GM21737 (cell line): ENCODE measurements at regions not wholly inside any gene's neighbourhood (a gene's known extent, or its start where the extent isn't known, plus 50 kb on each side); places are given as distances from the start of the nearest gene placed in this dataset.
"Not testable (repeated sequence)": the region's sequence is repeated elsewhere in the genome, so short reads cannot be mapped to it uniquely, and the experiment has no call there.

Source experiments
- ATAC-seq: cut with Tn5 transposase; IDR thresholded peaks from one replicate; pipeline ENCODE4 v1.9.1; 2021; ENCODE audit warnings: mild to moderate bottlenecking, moderate library complexity; ENCODE audit not compliant: unreplicated experiment

DNA sequence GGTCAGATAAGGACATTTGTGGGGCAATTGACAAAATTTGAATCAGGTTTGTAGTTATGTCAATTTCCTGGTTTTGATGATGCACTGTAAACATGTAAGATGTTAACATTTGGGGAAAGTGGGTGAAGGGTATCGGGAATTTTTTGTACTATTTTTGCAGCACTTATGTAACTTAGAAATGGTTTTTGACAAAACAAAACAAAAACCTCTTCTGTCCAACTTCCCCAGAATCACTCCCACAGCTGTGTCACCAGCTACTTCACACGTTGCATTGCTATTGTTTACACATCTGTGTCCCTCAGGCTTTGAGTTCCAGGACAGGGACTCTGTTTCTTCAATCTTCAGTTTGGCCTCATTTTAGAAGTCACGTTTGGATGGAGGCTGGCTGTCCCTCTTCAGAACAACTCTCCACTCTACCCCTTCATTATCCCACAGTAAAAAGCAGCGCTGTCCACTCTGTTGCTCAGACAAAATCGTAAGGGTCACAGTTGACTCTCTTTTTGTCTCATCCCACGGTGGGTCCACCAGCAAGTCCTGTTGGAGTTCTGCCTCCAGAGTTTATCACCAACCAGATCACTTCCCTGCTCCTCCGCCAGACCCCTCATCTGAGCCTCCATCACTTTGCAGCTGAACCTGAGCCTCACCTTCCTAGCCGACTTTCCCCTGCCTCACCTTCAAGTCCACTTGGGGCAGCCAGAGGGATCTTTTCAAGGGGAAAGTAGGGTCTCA lies 63.2 kb downstream of the NENF start:
- no peak for ATAC-seq

DNA sequence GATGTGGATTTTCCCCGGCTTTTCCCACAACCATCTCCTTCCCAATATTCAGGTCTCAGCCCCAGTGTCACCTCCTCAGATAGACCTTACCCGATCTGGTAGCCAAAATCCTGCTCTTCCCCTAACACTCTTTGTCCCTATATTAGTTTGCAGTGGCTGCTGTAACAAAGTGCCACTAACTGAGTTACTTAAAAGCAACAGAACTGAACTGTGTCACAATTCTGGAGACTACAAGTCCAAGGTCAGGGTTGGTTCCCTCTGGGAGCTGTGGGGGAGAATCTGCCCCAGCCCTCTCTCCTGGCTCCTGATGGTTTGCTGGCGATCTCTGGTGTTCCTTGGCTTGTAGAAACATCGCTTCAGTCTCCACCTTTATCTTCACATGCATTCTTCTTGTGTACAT lies 64.0 kb downstream of the NENF start:
- no peak for ATAC-seq

DNA sequence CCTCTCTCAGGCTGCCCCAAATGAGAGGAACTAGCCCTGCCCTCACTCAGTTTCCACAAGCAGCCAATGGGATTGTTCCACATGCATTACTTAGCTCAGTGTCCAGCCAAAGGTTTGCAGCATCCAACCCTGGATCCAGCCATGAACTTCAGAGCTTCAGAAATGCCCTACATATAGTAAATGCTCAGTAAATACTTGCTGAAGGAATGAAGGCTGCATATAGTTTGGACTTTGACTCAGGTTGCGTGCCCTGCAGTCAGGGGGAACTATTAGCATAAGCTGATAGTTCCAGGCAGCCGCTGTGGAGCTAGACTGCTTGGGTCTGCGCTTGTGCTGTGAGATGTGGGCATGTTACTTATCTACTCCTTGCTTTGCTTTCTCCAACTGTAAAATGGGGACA lies 64.8 kb downstream of the NENF start:
- no peak for ATAC-seq

DNA sequence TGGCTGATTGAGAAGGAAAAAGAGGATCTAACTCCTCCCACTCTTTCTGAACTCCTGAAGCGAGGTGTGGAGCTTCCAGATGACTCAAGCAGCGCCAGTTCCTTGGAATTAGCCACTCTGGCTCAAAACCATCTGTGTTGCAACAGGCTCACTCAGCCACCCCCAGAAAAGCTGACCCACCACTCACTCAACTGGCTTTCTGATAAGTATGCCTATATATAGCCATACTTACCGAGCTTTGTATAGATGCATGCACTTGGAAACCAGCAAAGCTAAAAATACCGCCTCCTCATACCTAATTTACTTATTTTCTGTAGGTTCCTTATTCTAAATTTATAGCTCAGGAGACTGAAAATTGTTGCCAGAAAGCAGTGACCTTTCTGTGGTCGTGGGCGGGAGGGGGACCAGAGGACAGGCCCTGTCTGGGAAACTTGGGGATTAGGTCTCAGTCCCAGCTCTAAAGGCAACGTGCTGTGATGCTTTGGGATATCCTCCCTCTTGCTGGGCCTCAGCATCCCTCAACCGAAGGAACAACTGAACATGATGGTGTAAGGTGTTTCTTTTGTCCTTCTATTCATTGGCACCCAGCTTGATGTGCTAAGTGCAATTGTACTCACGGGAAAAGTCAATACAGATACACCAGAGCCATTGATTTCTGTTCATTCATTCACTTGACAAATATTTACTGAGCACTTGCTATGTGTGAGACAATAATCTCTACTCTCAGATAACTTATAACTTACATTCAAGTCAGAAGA lies 65.7 kb downstream of the NENF start:
- ATAC-seq: no peak

DNA sequence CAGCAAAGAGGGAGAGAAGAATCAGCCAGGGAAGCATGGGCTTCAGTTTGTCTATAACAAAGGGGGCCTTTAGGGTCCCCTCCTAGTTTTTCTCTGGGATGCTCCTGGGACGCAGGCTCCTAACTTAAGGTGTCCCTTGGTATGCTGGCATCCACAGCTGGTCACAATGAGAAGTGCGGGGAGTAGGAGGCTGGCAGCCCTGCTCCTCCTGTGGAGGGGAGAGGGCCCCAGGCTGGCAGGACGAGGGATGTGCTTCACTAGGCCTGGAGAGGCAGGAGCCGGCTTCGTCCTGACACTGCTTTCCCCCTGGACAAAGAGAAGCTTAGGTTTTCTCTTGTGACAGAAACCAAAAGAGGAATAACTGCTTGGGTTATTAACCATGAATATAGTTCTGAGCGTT lies 67.6 kb downstream of the NENF start:
- ATAC-seq: no peak

DNA sequence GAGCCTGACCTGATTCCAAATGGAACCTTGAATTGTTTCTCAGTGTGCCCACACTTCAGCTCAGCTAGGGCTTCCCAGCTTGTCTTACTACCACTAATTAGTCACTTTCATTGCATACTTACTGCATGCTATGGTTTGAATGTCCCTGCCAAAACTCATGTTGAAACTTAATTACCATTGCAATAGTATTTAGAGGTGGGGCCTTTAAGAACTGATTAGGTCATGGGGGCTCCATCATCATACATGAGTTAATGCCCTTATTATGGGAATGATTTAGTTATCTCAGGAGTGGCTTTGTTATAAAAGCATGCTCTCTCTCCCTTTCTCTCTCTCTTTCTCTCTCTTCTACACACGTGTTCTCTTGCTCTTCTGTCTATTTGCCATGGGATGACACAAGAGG lies 68.3 kb downstream of the NENF start:
- ATAC-seq: no peak

DNA sequence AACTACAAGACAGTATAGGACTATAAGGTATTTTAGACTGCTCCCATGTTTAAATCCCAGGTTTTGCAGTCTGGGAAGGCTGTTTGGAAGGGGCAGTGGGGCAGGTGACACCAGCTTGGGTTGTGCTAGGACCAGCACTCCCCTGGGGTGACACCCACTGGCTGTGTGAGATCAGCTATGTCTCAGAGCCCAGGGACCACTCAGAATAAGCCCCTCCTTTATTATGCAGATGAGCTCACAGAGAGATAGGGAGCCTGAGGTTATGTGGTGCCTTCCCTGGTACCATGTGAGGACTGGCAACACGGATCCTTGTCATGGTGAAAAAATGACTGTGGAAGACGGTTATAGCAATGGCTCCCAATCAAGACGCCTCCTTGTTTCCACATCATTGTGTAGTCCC lies 71.0 kb downstream of the NENF start:
- no peak for ATAC-seq

DNA sequence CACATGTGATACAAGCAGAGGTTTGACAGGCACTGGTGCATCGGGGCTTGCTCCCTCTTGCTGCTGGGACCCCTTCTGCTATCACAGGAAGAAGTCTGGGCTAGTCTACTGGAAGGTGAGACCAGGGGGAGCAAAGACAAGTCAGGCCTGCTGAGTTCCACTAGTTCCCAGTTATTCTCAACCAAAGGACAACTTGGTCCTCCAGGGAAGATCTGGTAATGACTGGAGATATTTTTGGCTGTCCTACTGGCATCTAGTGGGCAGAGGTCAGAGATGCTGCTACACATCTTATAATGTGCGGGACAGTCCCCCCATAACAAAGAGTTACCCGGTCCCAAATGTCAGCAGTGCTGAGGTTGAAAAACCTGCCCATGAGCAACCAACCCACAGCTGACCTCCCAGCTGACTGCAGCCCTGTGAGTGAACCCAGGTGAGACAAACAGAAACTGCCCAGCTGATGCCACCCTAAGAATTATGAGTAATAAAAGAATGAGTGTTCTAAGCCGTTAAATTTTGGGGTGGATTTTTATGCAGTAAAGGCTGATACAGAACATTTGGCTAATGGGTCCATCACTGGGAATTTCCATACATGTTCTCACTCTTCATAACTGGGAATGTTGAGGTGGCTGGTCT lies 71.6 kb downstream of the NENF start:
- ATAC-seq: no peak

DNA sequence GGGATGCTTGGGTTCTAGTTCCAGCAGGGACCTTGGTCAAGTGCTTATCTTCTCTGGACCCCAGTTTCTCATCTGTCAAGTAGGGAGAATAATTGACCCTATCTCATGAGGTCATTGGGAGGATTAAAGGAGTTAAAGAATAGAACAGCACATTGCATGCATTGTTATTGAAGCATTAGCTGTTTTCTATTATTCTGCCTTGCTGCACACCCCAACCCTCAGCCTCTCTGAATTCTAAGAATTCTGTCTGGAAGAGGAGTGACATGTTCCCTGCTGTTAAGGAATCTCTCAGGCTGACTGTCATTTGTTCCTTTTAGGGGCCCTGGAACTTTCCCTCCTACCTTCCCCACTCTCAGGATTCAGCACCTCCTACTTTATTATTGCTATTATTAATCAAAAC lies 73.9 kb downstream of the NENF start:
- ATAC-seq: no peak

DNA sequence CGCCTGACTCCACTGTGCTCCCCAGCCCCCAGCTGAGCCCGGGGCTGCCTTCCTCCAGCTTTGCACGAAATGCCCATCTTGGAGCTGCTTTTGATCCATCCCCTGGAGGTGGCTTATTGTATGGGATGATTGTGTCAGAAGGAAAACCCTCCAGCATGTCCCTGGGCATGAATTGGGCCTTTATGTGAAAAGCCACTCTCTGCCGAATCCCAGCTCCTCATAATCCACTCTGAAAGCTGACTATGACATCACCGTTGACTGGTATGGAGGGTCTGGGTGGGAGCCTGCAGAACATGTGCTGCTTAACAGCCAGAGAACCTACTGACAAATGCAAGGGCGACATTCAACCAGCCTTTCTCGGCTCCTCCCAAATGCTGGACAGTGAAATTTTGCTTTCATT lies 74.6 kb downstream of the NENF start:
- ATAC-seq: no peak

DNA sequence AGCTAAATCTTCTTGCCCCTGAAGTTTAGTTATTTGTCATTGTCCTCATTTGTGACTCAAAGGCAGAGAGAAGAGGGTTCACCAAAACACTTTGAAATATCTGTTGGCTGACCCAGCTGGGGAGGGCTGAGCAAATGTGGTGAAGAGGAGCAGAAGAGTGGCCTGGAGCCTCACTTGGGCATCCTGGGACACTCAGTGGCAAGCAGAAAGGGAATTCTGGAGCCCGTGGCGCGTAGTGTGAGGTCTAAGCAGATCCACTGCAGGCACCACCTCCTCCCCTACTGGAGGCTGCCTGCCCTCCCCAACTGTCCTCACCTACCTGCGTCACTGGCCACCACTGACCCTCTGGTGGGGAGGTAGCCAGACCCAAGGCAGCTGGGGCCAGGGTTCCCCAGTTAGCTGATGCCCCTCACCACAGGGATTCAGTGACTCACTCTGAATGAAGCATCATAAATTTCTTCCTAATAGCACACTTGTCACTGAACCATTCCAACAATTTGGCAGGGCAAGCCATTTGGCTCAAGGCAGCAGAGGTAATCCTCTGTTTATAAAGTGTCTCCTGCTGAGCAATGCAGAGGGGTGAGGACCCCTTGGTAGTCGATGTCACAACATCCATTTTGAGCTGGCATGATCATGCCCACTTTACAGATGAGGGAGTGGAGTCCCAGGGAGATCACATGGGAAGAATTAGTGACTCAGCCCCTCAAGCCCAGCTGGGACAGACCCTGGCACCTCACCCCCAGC lies 80.3 kb downstream of the NENF start:
- no peak for ATAC-seq

DNA sequence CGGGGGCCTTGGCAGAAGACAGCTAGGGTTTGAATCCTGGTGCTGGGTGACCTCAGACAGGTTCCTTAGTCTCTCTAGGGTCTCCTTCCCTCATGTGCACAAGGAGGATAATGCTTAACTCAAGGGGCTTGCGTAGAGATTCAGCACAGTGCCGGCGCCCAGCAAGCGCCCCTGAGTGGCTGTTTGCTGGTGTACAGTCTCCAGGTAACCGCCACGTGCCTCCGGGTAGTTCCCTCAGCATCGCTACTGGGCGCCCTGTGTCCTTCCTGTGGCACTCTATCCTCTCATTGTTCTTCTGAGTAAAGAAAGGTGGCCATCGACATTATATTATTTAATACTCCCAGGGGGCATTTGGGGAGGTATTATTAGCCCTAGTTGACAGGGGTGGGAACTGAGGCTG lies 80.9 kb downstream of the NENF start:
- no peak for ATAC-seq

DNA sequence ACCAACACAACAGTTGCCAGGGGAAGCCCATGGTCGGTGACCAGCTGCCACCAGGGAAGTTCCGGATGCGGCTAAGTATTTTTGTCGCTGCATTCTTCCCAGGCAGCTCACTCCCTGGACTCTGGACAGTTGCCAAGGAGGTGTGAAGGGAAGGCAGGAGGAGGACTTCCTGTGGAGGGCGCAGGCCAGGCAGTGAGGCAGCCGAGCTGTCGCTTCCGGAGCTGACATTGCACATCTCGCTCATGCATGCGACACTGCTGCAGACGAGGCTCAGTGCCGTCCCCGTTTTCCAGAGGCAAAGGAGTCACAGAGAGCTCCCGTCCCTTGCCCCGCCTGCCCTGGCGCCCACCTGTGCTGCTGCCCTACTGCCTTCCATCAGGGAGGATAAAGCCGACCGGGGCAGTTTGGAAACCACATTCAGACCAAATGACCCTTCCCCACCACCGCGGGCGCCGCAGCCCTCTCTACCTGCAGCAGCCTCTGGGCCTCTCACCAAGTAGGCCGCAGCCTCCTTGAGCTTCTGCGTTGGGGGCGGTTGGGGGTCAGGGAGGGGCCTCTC lies 81.4 kb downstream of the NENF start:
- ATAC-seq: no peak

DNA sequence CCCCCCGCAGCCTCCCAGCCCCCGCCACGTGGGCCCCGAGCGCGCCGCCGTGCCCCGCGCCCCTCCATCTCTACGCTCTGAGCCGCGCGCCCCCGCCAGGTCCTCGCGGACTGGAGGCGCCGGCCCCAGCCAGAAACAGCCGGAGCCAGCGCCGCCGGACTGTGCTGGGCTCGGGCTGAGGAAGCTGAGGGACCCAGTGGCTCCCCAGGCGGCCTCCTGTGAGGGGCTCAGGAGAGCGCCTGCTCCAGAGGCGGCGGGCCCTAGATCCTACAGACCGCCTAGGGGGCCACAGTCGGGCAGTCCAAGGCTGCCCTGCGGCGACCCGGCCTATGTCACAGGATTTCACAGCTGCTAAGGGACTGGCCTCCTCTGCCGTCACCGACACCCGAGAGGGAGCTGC lies 82.1 kb downstream of the NENF start:
- ATAC-seq: no peak

DNA sequence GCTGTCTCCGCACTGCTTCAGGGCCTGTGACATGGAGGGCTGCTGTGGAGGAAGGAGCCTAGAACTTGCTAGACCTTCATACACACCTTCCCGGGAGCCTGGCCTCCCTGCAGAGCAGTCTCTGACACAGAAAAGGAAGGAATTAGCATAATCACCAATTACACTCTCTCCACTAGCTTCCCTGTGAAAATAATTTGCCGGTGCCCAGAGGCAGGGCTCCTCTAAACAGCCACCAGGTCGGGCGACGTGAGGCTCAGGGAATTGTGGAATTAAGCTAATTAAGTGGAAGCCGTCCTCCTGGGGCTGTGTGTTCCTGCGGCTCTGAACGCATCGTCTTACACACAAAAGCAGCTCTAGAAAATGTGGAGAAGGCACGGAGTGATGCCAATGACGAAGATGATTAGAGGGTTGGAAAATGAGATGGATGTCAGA lies 82.6 kb downstream of the NENF start:
- ATAC-seq: no peak

DNA sequence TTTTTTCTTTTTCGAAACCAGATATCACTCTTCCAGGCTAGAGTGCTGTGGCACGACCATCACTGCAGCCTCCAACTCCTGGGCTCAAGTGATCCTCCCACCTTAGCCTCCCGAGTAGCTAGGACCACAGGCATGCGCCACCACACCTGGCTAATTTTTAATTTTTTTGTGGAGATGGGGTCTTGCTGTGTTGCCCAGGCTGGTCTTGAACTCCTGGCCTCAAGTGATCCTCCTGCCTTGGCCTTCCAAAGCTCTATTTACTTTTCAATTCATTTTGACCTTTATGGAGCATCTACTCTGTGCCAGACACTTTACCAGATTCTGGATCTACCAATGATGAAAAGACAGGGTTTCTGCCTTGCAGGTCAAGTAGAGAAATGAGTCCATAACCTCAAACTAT lies 83.3 kb downstream of the NENF start:
- not testable (repeated sequence) for ATAC-seq

DNA sequence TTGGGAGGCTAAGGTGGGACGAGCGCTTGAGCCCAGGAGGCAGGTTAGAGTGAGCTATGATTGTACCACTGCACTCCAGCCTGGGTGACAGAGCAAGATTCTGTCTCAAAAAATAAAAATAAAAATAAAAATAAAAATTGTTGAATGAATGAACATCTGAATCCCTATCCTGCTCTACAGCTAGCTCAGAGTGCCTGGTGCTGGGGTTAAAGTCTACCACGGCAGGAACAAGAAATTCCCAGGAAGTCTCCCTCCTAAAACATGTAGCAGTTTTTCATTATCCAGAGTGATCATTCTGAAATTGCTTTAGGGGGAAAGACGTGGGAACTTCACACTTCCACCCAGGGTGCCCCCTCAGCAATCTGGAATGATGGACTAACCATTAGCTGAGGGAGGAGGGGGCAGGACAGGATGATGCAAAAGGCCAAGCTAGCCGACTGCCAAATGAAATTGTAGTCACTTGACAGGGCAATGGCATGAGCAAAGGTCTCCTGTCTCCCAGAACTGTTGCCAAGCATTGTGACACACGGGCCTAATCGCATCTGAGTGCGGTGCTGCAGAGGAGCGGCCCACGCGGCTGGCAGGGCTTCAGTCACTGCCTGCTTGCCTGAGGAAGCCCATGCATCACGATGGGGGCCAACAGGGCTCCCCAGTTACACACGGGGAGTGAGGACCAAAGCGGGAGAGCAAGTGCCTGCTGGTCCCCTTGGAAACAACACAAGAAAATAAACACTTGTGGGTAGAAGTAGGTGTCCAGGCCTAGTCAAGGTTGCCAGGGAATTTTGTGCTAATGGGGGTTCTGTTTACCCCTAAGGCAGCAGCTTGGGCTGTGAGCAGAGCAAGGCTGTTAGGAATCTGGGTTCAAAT lies 85.7 kb downstream of the NENF start:
- ATAC-seq: no peak

DNA sequence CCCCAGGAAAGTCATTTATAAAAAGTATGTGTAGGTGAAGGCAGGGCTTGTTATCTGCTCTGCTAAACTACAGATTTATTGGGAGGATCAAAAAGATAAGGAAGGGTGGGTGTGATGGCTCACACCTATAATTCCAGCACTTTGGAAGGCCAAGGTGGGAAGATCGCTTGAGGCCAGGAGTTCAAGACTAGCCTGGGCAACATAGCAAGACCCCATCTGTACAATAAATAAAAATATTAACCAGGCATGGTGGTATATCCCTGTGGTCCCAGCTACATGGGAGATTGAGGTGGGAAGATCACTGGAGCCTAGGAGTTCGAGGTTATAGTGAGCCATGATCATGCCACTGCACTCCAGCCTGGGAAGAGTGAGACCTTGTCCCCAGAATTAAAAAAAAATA lies 86.4 kb downstream of the NENF start:
- ATAC-seq: no peak

DNA sequence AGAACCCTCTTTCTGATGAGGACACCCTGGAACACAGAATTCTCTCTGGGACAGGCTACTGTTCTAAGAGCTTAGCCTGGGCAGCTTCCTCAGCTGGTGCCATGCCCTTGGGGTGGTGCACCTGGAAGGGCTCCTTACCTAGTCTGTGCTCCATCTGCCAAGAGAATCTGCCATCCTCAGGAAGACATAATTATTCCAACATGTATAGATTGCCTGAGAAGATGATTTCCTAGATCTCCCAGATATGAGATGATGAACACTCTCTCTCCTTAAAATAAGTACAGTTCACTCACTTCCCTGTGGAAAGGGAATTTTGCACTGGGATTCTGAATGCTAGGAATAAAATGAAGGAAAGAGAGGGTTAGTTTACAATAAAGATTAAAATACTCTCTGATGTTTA lies 87.6 kb downstream of the NENF start:
- ATAC-seq: no peak

DNA sequence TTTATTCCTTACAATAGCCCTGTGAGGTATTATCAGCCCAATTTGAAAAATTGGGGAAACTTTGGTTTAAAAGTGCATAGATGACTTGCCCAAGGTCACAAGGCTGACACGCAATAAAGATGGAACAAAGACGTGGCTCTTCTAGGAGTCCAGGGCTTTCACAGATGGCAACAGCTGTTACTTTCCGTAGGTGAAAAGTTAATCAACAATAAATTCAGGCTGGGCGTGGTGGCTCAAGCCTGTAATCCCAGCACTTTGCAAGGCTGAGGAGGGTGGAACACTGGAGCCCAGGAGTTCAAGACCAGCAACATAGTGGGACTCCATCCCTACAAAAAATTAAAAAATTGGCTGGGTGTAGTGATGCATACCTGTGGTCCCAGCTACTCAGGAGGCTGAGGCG lies 87.8 kb upstream of the ATF3 start:
- ATAC-seq: no peak
